NCI-H1436 (cell line): ENCODE measurements at regions not wholly inside any gene's neighbourhood (a gene's known extent, or its start where the extent isn't known, plus 50 kb on each side); places are given as distances from the start of the nearest gene placed in this dataset.

Experiments
- DNase-seq: peaks from one replicate; lab custom pipeline; 2025; lab: John Stamatoyannopoulos, UW

GRCh38 chr14:87879389-87879788 lies 113.6 kb downstream of the GALC start:
- DNase-seq: no peak

- no peak for DNase-seq
Measured at GRCh38 chr14:87878959-87879358, 114.0 kb downstream of the GALC start.

DNA sequence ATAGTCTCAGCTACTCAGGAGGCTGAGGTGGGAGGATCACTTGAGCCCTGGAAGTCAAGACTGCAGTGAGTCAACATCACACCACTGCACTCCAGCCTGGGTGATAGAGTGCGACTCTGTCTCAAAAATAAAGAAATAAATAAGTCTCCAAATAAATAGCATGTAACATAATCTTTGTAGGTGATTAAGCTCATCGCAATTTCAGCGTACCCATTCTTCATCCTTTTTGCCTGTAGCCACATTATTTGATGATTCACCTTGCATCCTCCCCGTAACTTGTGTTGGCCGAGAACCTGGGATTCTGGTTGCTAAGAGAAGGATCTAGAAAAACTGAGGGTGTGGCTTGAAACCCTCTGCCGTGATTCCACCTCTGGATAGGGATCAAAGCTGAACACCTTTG lies 115.1 kb downstream of the GALC start:
- DNase-seq: no peak

DNA sequence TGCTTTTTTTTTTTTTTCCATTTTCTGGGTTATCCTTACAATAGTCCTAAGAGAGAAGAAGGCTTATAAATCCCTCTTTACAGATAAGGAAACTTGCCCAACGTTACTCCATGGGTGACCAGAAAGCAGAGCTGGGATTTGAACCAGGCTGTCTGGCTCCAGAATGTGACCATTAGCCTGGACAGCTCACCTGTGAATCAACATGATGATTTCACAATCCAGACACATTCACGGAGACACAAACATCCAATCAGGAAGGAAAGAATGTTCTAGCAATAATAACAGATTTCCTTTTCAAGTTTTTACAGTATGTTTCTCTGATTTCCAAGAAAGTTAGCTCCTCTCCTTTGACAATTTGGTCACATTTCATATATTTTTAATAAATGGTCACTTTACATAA lies 118.3 kb downstream of the GALC start:
- no peak for DNase-seq

- DNase-seq: peak; percentile 43
Measured at GRCh38 chr14:87873741-87874140, 119.2 kb downstream of the GALC start.

DNA sequence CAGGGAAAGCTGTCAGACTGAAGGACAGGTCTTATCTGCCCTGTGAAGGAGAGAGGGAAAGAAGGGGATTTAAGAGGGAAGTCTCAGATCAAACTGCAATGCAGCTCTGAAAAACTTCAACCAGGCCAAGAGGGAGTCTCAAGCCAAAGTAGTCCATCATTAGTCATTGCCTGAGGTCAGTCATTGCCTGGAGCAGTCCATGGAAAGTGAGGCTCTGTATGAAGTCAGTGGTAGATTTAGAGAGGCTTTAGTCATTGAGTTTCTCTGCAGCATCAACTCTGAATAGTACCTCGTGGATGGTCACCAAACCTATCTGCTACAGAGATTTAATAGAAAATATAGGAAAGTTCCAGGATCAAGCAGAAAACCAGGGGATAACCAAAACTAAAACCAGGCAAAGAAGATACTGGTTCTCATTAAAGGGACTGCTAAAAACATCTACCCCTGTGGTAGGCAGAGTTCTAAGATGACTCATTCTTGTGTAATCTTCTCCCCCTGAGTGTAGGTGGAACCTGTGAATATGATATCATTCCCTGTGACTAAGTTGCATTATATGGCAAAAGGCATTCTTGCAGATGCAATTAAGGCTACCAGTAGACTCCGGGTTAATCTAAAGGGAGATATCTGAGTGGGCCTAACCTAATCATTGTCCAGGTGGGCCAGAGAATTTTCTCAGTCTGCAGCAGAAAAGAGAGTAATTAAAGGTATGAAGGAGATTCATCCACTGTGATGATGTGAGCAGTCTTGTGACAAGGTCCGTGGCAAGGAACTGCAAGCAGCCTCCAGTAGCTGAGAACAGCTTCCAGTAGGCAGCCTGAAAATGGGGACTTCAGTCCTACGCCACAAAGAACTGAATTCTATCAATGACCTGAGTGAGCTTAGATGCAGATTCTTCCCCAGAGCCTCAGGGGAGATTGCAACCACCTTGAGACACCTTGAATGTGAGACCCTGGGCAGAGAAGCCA lies 123.1 kb downstream of the GALC start:
- DNase-seq: no peak

DNA sequence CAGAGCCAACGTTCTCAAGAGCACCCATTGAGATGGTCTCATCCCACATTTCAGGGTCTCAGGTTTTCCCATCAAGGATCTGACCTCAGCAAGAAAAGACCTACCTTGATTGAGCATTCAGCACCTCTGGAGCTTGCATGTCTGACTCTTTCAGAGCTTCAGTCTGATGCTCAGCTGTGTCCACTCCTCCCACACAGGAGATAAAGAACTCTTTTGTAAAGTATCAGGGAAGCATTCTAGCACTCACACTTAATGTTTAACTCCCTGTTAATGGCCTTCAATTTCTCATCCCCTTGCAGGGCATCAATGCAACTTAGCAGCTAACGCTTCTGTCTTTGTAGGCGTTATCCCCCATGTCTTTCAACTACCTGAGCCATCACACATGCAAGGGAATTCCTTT lies 124.1 kb downstream of the GALC start:
- no peak for DNase-seq

- DNase-seq: no peak
Measured at GRCh38 chr14:87866116-87866515, 126.9 kb downstream of the GALC start.

GRCh38 chr14:87864356-87865270 lies 128.4 kb downstream of the GALC start:
- no peak for DNase-seq

GRCh38 chr14:87863047-87863446 lies 129.9 kb downstream of the GALC start:
- DNase-seq: no peak

DNA sequence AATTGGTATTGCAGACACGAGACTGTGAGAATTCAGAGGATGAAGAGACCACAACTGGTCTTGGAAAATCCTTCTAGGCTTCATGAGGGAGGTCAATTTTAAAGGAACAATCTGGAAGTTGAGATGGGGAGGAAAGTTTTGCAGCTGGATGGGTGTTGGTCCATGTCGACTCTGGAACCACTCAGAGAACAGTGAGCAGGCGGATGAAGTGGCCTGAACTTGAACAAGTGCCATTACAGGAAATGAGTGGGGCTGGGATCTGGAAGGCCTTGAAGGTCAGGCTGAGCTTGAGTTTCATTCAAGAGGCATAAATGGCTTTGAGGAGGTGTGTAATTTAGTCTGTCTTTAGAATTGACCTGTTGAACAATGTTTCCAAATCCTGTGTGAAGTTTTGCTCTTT lies 140.9 kb downstream of the GALC start:
- no peak for DNase-seq

DNA sequence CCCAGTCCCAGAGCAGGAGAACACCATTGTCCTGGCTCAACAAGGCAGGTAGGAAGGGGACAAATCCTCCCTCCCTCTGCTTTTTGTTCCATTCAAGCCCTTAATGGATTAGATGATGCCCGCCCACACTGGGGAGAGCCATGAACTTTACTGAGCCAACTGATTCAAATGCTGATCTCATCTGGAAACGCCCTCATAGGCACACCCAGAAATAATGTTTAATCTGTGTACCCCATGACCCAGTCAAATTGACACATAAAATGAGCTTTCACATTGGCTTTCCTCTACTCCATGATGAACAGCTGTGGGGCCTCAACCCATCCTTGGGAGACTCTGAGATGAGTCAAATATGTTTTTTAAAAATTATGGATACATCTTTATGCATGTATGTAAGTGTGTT lies 141.8 kb downstream of the GALC start:
- no peak for DNase-seq

DNA sequence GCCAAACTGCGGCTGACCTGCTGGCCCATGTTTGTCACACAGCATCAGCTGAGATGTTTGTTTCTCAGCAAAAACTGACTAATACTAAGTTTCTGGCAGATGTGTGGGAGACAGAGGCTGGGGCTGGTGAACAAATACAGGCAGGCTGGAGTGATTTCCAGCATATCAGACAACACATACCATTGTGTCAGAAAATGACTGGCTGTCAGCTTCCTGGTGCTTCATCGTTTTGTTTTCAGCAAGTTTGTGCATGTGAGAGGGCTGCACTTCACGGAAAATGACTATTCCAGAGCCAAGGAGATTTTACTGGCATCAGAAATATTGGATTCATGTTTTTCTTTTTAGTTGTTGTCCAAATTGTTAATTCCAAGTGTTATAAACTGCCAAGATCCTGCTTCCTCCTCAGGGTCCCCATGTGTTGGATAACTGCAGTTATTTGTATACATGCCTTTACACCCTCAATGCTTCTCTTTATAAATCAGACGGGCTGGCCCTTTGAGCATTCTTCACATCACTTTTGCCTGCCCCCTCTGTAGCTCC lies 145.7 kb downstream of the GALC start:
- DNase-seq: no peak

DNA sequence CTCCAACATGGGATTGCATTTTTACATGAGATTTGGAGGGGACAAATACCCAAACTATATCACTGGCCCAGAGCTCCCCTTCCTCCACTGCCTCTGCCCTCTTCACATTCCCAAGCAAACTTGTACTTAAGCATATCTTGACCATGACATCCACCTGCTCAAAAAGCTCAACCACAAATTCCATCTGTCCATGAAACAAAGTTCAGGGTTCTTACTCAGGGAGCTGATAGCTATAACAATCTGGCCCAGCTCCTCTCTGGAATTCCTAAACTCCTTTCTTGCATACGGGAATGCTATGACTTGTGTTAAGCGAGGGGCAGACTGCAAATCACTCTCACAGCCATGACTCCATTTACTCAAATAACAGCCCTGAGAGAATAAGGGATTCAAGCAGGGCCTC lies 152.1 kb downstream of the GALC start:
- no peak for DNase-seq

- no peak for DNase-seq
Measured at GRCh38 chr14:87838931-87839330, 154.1 kb downstream of the GALC start.

- DNase-seq: no peak
Measured at GRCh38 chr14:87837296-87837695, 155.7 kb downstream of the GALC start.

DNA sequence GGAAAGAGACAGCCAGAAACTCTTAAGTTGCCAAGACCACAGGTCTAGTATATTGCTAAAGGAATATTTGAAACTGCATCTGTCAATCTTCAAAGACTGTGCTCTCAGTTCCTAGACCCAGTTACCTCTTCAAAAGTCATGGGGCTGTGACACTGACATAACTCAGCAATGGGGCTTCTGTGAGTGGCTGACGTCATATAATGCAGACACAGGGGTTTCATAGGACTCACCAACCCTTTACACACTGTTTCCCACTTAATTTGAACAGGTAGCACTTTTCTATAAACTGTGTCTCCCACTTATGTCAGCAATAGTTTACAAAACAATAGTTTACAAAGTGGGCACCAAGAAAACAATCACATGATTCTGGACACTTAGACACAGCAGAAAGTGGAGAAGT lies 158.4 kb downstream of the GALC start:
- no peak for DNase-seq

- DNase-seq: no peak
Measured at GRCh38 chr14:87833026-87833425, 160.0 kb downstream of the GALC start.

- no peak for DNase-seq
Measured at GRCh38 chr14:87830443-87831096, 162.4 kb downstream of the GALC start.

DNA sequence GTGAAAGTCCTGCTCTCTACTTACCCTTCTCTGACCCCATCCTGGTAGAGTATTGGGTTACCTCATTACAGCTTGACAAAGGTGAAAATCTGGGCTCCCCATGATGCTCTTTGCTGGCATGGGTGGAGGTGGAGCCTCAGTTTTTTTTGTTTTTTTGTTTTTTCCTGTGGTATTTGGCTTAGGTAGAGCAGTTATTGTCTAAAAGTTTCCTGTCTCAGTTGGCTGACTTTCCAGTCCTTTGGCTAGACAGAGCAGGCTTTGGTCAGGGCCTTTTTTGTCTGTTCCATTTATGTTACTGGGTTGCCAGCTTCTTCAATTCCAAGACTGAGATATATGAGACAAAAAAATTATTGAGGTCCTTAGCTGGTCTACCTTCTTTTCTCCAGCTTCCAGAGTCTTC lies 163.4 kb downstream of the GALC start:
- no peak for DNase-seq

- DNase-seq: no peak
Measured at GRCh38 chr14:87824266-87824665, 168.7 kb downstream of the GALC start.

DNA sequence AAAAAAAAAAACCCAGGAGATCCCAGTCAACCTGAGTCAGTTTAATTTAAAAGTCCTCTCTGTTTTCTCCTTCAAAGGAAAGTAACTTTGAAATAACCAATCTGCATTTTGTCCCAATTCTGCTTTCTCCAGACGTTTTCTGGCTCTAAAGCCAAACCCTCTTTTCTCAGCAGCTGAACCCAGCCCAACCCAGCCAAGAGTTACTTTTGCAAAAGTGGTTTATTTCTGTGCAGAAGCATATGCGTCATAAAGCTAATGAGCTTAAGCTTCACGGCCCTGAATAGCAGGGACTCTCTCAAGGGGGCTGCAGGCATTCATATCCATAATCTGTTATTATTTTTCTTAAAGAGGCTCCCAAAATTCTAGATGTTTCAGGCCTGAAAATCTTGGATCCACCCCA lies 176.6 kb downstream of the GALC start:
- no peak for DNase-seq
